ENCODE measurements at regions not wholly inside any gene's neighbourhood (a gene's known extent, or its start where the extent isn't known, plus 50 kb on each side); places are given as distances from the start of the nearest gene placed in this dataset.

GRCh38 chr2:150716186-150716585 is 228.7 kb upstream of the RND3 start:
- no peaks in the 10 kb centered on the region for H3K36me3 Mint-ChIP-seq
- H3K27me3 Mint-ChIP-seq = no peaks in the 10 kb centered on the region
- no peak for ATAC-seq
- no peaks in the 10 kb centered on the region for H3K9me3 Mint-ChIP-seq
- H3K4me3 Mint-ChIP-seq = no peak overlapping the region
- no peaks in the 10 kb centered on the region for H3K4me1 Mint-ChIP-seq
- no peak overlapping the region for H3K27ac Mint-ChIP-seq

- H3K4me1 Mint-ChIP-seq = no peaks in the 10 kb centered on the region
- ATAC-seq = no peak
- no peaks in the 10 kb centered on the region for H3K36me3 Mint-ChIP-seq
- no peaks in the 10 kb centered on the region for H3K27me3 Mint-ChIP-seq
- H3K4me3 Mint-ChIP-seq = no peak overlapping the region
- no peak overlapping the region for H3K27ac Mint-ChIP-seq
- no peaks in the 10 kb centered on the region for H3K9me3 Mint-ChIP-seq
Measured at GRCh38 chr2:150715501-150715900, 228.0 kb upstream of the RND3 start.

GRCh38 chr2:150710916-150711315 is 223.4 kb upstream of the RND3 start:
- Mint-ChIP-seq H3K36me3 (no peaks in the 10 kb centered on the region), H3K27me3 (no peaks in the 10 kb centered on the region), H3K4me3 (no peak overlapping the region)

GRCh38 chr2:150710041-150710440 is 222.6 kb upstream of the RND3 start:
- H3K36me3 Mint-ChIP-seq = no peaks in the 10 kb centered on the region
- H3K4me1 Mint-ChIP-seq = no peaks in the 10 kb centered on the region
- H3K9me3 Mint-ChIP-seq = no peaks in the 10 kb centered on the region
- no peak overlapping the region for H3K4me3 Mint-ChIP-seq
- no peak for ATAC-seq
- no peaks in the 10 kb centered on the region for H3K27me3 Mint-ChIP-seq
- no peak overlapping the region for H3K27ac Mint-ChIP-seq

More at GRCh38 chr2:150710916-150711315, 223.4 kb upstream of the RND3 start:
- no peaks in the 10 kb centered on the region for H3K9me3 Mint-ChIP-seq
- ATAC-seq = no peak
- H3K4me1 Mint-ChIP-seq = no peaks in the 10 kb centered on the region
- H3K27ac Mint-ChIP-seq = no peak overlapping the region

GRCh38 chr2:150706561-150706960 is 219.1 kb upstream of the RND3 start:
- H3K4me3 Mint-ChIP-seq = no peak overlapping the region
- no peak for ATAC-seq
- H3K36me3 Mint-ChIP-seq = no peaks in the 10 kb centered on the region
- no peaks in the 10 kb centered on the region for H3K9me3 Mint-ChIP-seq
- no peak overlapping the region for H3K27ac Mint-ChIP-seq
- no peaks in the 10 kb centered on the region for H3K4me1 Mint-ChIP-seq
- H3K27me3 Mint-ChIP-seq = no peaks in the 10 kb centered on the region

GRCh38 chr2:150705767-150706166 is 218.3 kb upstream of the RND3 start:
- H3K27me3 Mint-ChIP-seq = no peaks in the 10 kb centered on the region
- no peak overlapping the region for H3K4me3 Mint-ChIP-seq
- H3K36me3 Mint-ChIP-seq = no peaks in the 10 kb centered on the region
- H3K4me1 Mint-ChIP-seq = no peaks in the 10 kb centered on the region
- no peak overlapping the region for H3K27ac Mint-ChIP-seq
- no peaks in the 10 kb centered on the region for H3K9me3 Mint-ChIP-seq
- ATAC-seq = no peak

- no peaks in the 10 kb centered on the region for H3K9me3 Mint-ChIP-seq
- no peaks in the 10 kb centered on the region for H3K27me3 Mint-ChIP-seq
- H3K27ac Mint-ChIP-seq = no peak overlapping the region
- no peaks in the 10 kb centered on the region for H3K36me3 Mint-ChIP-seq
- no peak overlapping the region for H3K4me3 Mint-ChIP-seq
- no peaks in the 10 kb centered on the region for H3K4me1 Mint-ChIP-seq
- ATAC-seq = no peak
Measured at GRCh38 chr2:150705357-150705756, 217.9 kb upstream of the RND3 start.

- no peak for ATAC-seq
- Mint-ChIP-seq H3K36me3 (no peaks in the 10 kb centered on the region), H3K27me3 (no peaks in the 10 kb centered on the region), H3K9me3 (no peaks in the 10 kb centered on the region), H3K27ac (no peak overlapping the region), H3K4me3 (no peak overlapping the region), H3K4me1 (no peaks in the 10 kb centered on the region)
Measured at GRCh38 chr2:150702791-150703190, 215.3 kb upstream of the RND3 start.

GRCh38 chr2:150700666-150701580 is 213.5 kb upstream of the RND3 start:
- ATAC-seq = no peak
- H3K4me3 Mint-ChIP-seq = no peak overlapping the region
- no peaks in the 10 kb centered on the region for H3K9me3 Mint-ChIP-seq
- no peaks in the 10 kb centered on the region for H3K27me3 Mint-ChIP-seq
- H3K27ac Mint-ChIP-seq = no peak overlapping the region
- no peaks in the 10 kb centered on the region for H3K36me3 Mint-ChIP-seq
- H3K4me1 Mint-ChIP-seq = no peaks in the 10 kb centered on the region

- Mint-ChIP-seq H3K36me3 (no peaks in the 10 kb centered on the region), H3K9me3 (peaks cover 3% of the 10 kb centered on the region), H3K4me3 (no peak overlapping the region), H3K27ac (no peak overlapping the region), H3K27me3 (no peaks in the 10 kb centered on the region), H3K4me1 (no peaks in the 10 kb centered on the region)
- no peak for ATAC-seq
Measured at GRCh38 chr2:150699218-150699617, 211.8 kb upstream of the RND3 start.

GRCh38 chr2:150698016-150698661 is 210.7 kb upstream of the RND3 start:
- H3K4me1 Mint-ChIP-seq = no peaks in the 10 kb centered on the region
- no peaks in the 10 kb centered on the region for H3K27me3 Mint-ChIP-seq
- peaks cover 6% of the 10 kb centered on the region for H3K9me3 Mint-ChIP-seq
- no peak overlapping the region for H3K27ac Mint-ChIP-seq
- no peak for ATAC-seq
- H3K36me3 Mint-ChIP-seq = no peaks in the 10 kb centered on the region
- no peak overlapping the region for H3K4me3 Mint-ChIP-seq

- H3K27me3 Mint-ChIP-seq = no peaks in the 10 kb centered on the region
- H3K4me1 Mint-ChIP-seq = no peaks in the 10 kb centered on the region
- no peak for ATAC-seq
- H3K9me3 Mint-ChIP-seq = peaks cover 6% of the 10 kb centered on the region
- H3K27ac Mint-ChIP-seq = no peak overlapping the region
- H3K36me3 Mint-ChIP-seq = no peaks in the 10 kb centered on the region
- no peak overlapping the region for H3K4me3 Mint-ChIP-seq
Measured at GRCh38 chr2:150697596-150697995, 210.1 kb upstream of the RND3 start.

- H3K27ac Mint-ChIP-seq = no peak overlapping the region
- H3K4me1 Mint-ChIP-seq = no peaks in the 10 kb centered on the region
- H3K27me3 Mint-ChIP-seq = no peaks in the 10 kb centered on the region
- H3K4me3 Mint-ChIP-seq = no peak overlapping the region
- peaks cover 9% of the 10 kb centered on the region for H3K9me3 Mint-ChIP-seq
- no peak for ATAC-seq
- no peaks in the 10 kb centered on the region for H3K36me3 Mint-ChIP-seq
Measured at GRCh38 chr2:150695451-150696135, 208.1 kb upstream of the RND3 start.

- no peak overlapping the region for H3K4me3 Mint-ChIP-seq
- H3K36me3 Mint-ChIP-seq = no peaks in the 10 kb centered on the region
- no peaks in the 10 kb centered on the region for H3K4me1 Mint-ChIP-seq
- peaks cover 9% of the 10 kb centered on the region for H3K9me3 Mint-ChIP-seq
- H3K27ac Mint-ChIP-seq = no peak overlapping the region
- ATAC-seq = no peak
- H3K27me3 Mint-ChIP-seq = no peaks in the 10 kb centered on the region
Measured at GRCh38 chr2:150693556-150693955, 206.1 kb upstream of the RND3 start.

GRCh38 chr2:150690870-150691269 is 203.4 kb upstream of the RND3 start:
- Mint-ChIP-seq H3K27ac (no peak overlapping the region), H3K36me3 (no peaks in the 10 kb centered on the region), H3K9me3 (peaks cover 9% of the 10 kb centered on the region), H3K27me3 (no peaks in the 10 kb centered on the region), H3K4me3 (no peak overlapping the region), H3K4me1 (no peaks in the 10 kb centered on the region)
- ATAC-seq = no peak

Data from stimulated activated memory B cell treated with anti-CD40 and anti-IgM and Interleukin-4, amounts not matched to agents 10 μg/mL and 1 μg/mL and 100 μg/mL, for 72 hours (primary cell).